ENCODE measurements at regions not wholly inside any gene's neighbourhood (a gene's known extent, or its start where the extent isn't known, plus 50 kb on each side); places are given as distances from the start of the nearest gene placed in this dataset.

DNA sequence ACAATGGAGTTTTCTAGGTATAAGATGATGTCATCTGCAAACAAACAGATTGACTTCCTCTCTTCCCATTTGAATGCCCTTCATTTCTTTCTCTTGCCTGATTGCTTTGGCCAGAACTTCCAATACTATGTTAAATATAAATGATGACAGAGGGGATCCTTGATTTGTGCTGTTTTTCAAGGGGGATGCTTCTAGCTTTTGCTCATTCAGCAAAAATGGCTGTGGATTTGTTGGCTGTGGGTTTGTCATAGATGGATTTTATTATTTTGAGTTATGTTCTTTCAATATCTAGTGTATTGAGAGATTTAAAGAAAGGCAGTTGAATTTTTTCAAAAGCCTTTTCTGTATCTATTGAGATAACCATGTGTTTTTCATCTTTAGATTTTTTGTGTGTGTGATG is 662.4 kb upstream of the EYS start:
- TF ChIP-seq, protein P1, sequence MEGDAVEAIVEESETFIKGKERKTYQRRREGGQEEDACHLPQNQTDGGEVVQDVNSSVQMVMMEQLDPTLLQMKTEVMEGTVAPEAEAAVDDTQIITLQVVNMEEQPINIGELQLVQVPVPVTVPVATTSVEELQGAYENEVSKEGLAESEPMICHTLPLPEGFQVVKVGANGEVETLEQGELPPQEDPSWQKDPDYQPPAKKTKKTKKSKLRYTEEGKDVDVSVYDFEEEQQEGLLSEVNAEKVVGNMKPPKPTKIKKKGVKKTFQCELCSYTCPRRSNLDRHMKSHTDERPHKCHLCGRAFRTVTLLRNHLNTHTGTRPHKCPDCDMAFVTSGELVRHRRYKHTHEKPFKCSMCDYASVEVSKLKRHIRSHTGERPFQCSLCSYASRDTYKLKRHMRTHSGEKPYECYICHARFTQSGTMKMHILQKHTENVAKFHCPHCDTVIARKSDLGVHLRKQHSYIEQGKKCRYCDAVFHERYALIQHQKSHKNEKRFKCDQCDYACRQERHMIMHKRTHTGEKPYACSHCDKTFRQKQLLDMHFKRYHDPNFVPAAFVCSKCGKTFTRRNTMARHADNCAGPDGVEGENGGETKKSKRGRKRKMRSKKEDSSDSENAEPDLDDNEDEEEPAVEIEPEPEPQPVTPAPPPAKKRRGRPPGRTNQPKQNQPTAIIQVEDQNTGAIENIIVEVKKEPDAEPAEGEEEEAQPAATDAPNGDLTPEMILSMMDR (IDR thresholded peaks at IDR 0.05; ENCODE audit: extremely low read depth in 1 of 2, insufficient read depth in 1 of 2, low read depth in 1 of 2, low read length in 2 of 2): no peak
- TF ChIP-seq EZH2 (IDR thresholded peaks at IDR 0.05; ENCODE audit: borderline replicate concordance, low read depth, low read length, severe bottlenecking): no peak
- TF ChIP-seq POLR2A (IDR thresholded peaks at IDR 0.05; ENCODE audit: low read depth, low read length): no peak
- TF ChIP-seq, protein P2, sequence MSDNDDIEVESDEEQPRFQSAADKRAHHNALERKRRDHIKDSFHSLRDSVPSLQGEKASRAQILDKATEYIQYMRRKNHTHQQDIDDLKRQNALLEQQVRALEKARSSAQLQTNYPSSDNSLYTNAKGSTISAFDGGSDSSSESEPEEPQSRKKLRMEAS (IDR thresholded peaks at IDR 0.05; ENCODE audit: insufficient read depth, insufficient read length): no peak
- no peak for TF ChIP-seq POLR2AphosphoS5 (IDR thresholded peaks at IDR 0.05; ENCODE audit: insufficient read depth, low read depth, low read length)
- no peak for TF ChIP-seq MYC (IDR thresholded peaks at IDR 0.05; ENCODE audit: low read depth, low read length)

Measured in endothelial cell of umbilical vein (primary cell).